ENCODE measurements at regions not wholly inside any gene's neighbourhood (a gene's known extent, or its start where the extent isn't known, plus 50 kb on each side); places are given as distances from the start of the nearest gene placed in this dataset.

GRCh38 chr11:32026766-32027165 lies 64.1 kb upstream of the RCN1 start:
- intact Hi-C loops (cut with DNase I), result no loop called here
- H3K4me3 ChIP-seq, result no peak overlapping the region

GRCh38 chr11:32024948-32025347 lies 65.9 kb upstream of the RCN1 start:
- intact Hi-C loops (cut with DNase I), result no loop called here
- H3K27ac ChIP-seq, result no peak overlapping the region

More at GRCh38 chr11:32026766-32027165, 64.1 kb upstream of the RCN1 start:
- TF ChIP-seq POLR2A (IDR thresholded peaks at IDR 0.05) (no peak), CTCF (IDR thresholded peaks at IDR 0.05) (no peak), POLR2AphosphoS5 (IDR thresholded peaks at IDR 0.05; ENCODE audit: insufficient read depth in 1 of 2, low read depth in 1 of 2) (no peak)
- Histone ChIP-seq H3K9me3 (no peaks in the 10 kb centered on the region), H3K4me1 (no peaks in the 10 kb centered on the region), H3K36me3 (no peaks in the 10 kb centered on the region), H3K27ac (no peak overlapping the region), H3K27me3 (no peaks in the 10 kb centered on the region)
- no peak for DNase-seq (ENCODE audit: extremely low spot score in 2 of 2)

GRCh38 chr11:32023370-32024305 lies 67.2 kb upstream of the RCN1 start:
- H3K4me3 ChIP-seq, result no peak overlapping the region
- H3K9me3 ChIP-seq, result no peaks in the 10 kb centered on the region
- TF ChIP-seq POLR2AphosphoS5 (IDR thresholded peaks at IDR 0.05; ENCODE audit: insufficient read depth in 1 of 2, low read depth in 1 of 2), result no peak
- no peak for TF ChIP-seq POLR2A (IDR thresholded peaks at IDR 0.05)
- TF ChIP-seq CTCF (IDR thresholded peaks at IDR 0.05), result no peak
- H3K27me3 ChIP-seq, result no peaks in the 10 kb centered on the region
- no peak for DNase-seq (ENCODE audit: extremely low spot score in 2 of 2)
- H3K4me1 ChIP-seq, result no peaks in the 10 kb centered on the region
- H3K36me3 ChIP-seq, result no peaks in the 10 kb centered on the region
- H3K27ac ChIP-seq, result no peak overlapping the region
- intact Hi-C loops (cut with DNase I), result no loop called here

More at GRCh38 chr11:32024948-32025347, 65.9 kb upstream of the RCN1 start:
- Histone ChIP-seq H3K4me1 (no peaks in the 10 kb centered on the region), H3K27me3 (no peaks in the 10 kb centered on the region), H3K9me3 (no peaks in the 10 kb centered on the region), H3K36me3 (no peaks in the 10 kb centered on the region), H3K4me3 (no peak overlapping the region)
- DNase-seq (ENCODE audit: extremely low spot score in 2 of 2), result no peak
- TF ChIP-seq POLR2A (IDR thresholded peaks at IDR 0.05) (no peak), CTCF (IDR thresholded peaks at IDR 0.05) (no peak), POLR2AphosphoS5 (IDR thresholded peaks at IDR 0.05; ENCODE audit: insufficient read depth in 1 of 2, low read depth in 1 of 2) (no peak)

- DNase-seq (ENCODE audit: extremely low spot score in 2 of 2), result no peak
- TF ChIP-seq CTCF (IDR thresholded peaks at IDR 0.05), result no peak
These were observed 72.2 kb upstream of the RCN1 start for GRCh38 chr11:32018672-32019071.

GRCh38 chr11:32016111-32016510 lies 74.8 kb upstream of the RCN1 start:
- TF ChIP-seq POLR2AphosphoS5 (IDR thresholded peaks at IDR 0.05; ENCODE audit: insufficient read depth in 1 of 2, low read depth in 1 of 2) (no peak), CTCF (IDR thresholded peaks at IDR 0.05) (no peak), POLR2A (IDR thresholded peaks at IDR 0.05) (no peak)
- no peaks in the 10 kb centered on the region for H3K36me3 ChIP-seq
- H3K27me3 ChIP-seq, result no peaks in the 10 kb centered on the region
- no peak for DNase-seq (ENCODE audit: extremely low spot score in 2 of 2)
- H3K9me3 ChIP-seq, result no peaks in the 10 kb centered on the region
- intact Hi-C loops (cut with DNase I), result no loop called here
- H3K4me1 ChIP-seq, result no peaks in the 10 kb centered on the region
- no peak overlapping the region for H3K27ac ChIP-seq
- no peak overlapping the region for H3K4me3 ChIP-seq

More at GRCh38 chr11:32018672-32019071, 72.2 kb upstream of the RCN1 start:
- H3K27ac ChIP-seq, result no peak overlapping the region
- H3K4me3 ChIP-seq, result no peak overlapping the region
- intact Hi-C loops (cut with DNase I), result no loop called here
- H3K9me3 ChIP-seq, result no peaks in the 10 kb centered on the region
- H3K27me3 ChIP-seq, result no peaks in the 10 kb centered on the region
- H3K4me1 ChIP-seq, result no peaks in the 10 kb centered on the region
- no peaks in the 10 kb centered on the region for H3K36me3 ChIP-seq

Measured in vagina (tissue), 2 donors.